Tibial nerve (tissue), 4 donors: ENCODE measurements at regions not wholly inside any gene's neighbourhood (a gene's known extent, or its start where the extent isn't known, plus 50 kb on each side); places are given as distances from the start of the nearest gene placed in this dataset.

Experiments used
- DNase-seq, 2 donors: peaks; one replicate each; pipeline ENCODE4 v3.0.0-alpha.2; 2019; ENCODE audit warnings: low spot score in 2 of 2
- H3K27ac ChIP-seq, 4 donors: fragments of 200-600 bp; sonication (generic) in 3 of 4; one replicate each; pipeline ENCODE4 v1.5.1; 2017 to 2019; ENCODE audit warnings: mild to moderate bottlenecking in 1 of 4
- H3K27me3 ChIP-seq, 2 donors: fragments of 200-600 bp; sonication (generic) in 1 of 2; one replicate each; pipeline versions ENCODE4 v1.5.1 to v1.6.0; 2017 to 2019
- H3K36me3 ChIP-seq, 3 donors: fragments of 200-600 bp; sonication (generic); one replicate each; pipeline ENCODE4 v1.5.1; 2018 to 2019
- H3K4me1 ChIP-seq, 4 donors: fragments of 200-600 bp; sonication (generic) in 3 of 4; one replicate each; pipeline ENCODE4 v1.5.1; 2017 to 2019
- H3K4me3 ChIP-seq, 4 donors: fragments of 200-600 bp; sonication (generic) in 3 of 4; one replicate each; pipeline ENCODE4 v1.5.1; 2017 to 2019; ENCODE audit warnings: mild to moderate bottlenecking in 1 of 4, moderate library complexity in 1 of 4
- H3K9me3 ChIP-seq, 4 donors: fragments of 200-600 bp; sonication (generic) in 3 of 4; one replicate each; pipeline ENCODE4 v1.5.1; 2017 to 2019
- EP300 ChIP-seq, 2 donors: sonication (generic); formaldehyde crosslinking; IDR thresholded peaks; one replicate each; pipeline ENCODE4 v1.6.1; 2017; ENCODE audit warnings: antibody characterized with exemption in 2 of 2, mild to moderate bottlenecking in 1 of 2
- POLR2A ChIP-seq, 2 donors: fragments of 450-650 bp; IDR thresholded peaks; one replicate each; pipeline ENCODE4 v1.6.1; 2017; ENCODE audit warnings: antibody characterized with exemption in 2 of 2, mild to moderate bottlenecking in 2 of 2, moderate library complexity in 2 of 2
- WGBS, 2 donors: methylation state at CpG; one replicate each; pipeline ENCODE4 v1.1.5; 2018; 5-methylcytosine and 5-hydroxymethylcytosine counted together
- TF ChIP-seq, protein P1 (sequence below), 5 experiments: fragments of 200-600 bp in 3 of 5; fragments of 450-650 bp in 2 of 5; sonication (generic) in 3 of 5; IDR thresholded peaks; one replicate each; pipeline ENCODE4 v1.5.1; 2016 to 2019; ENCODE audit warnings: antibody characterized with exemption in 5 of 5, mild to moderate bottlenecking in 3 of 5, moderate library complexity in 2 of 5

DNA sequence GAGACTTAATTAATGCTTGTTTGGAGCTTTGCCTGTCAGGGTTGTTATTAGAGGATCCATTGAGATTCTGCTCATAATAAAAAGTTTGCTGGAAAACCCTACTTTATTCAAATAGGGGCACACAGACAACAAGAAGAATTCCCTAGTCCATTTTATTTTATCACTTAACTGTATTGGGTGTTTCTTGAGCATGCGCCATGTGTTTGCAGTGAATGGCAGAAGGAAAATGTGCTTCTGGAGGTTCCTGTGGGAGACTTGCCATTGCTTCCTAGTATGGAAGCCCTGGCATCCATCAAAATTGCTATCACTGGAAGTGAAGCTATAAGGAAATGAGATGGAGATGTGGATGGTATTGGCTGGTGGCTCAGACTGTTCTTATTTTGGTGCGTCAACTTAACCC is 106.6 kb upstream of the GALNT18 start:
- no peak overlapping the region for H3K4me3 ChIP-seq
- no peak overlapping the region for H3K27ac ChIP-seq
- H3K36me3 ChIP-seq = no peaks in the 10 kb centered on the region
- no peaks in the 10 kb centered on the region for H3K4me1 ChIP-seq
- DNase-seq = no peak
- TF ChIP-seq EP300 (IDR thresholded peaks at IDR 0.05) (no peak), POLR2A (IDR thresholded peaks at IDR 0.05) (no peak)
- TF ChIP-seq, protein P1, sequence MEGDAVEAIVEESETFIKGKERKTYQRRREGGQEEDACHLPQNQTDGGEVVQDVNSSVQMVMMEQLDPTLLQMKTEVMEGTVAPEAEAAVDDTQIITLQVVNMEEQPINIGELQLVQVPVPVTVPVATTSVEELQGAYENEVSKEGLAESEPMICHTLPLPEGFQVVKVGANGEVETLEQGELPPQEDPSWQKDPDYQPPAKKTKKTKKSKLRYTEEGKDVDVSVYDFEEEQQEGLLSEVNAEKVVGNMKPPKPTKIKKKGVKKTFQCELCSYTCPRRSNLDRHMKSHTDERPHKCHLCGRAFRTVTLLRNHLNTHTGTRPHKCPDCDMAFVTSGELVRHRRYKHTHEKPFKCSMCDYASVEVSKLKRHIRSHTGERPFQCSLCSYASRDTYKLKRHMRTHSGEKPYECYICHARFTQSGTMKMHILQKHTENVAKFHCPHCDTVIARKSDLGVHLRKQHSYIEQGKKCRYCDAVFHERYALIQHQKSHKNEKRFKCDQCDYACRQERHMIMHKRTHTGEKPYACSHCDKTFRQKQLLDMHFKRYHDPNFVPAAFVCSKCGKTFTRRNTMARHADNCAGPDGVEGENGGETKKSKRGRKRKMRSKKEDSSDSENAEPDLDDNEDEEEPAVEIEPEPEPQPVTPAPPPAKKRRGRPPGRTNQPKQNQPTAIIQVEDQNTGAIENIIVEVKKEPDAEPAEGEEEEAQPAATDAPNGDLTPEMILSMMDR (IDR thresholded peaks at IDR 0.05) = no peak
- H3K9me3 ChIP-seq = no peaks in the 10 kb centered on the region
- H3K27me3 ChIP-seq = no peaks in the 10 kb centered on the region
- WGBS, 2 donors = 93 to 94% methylated on average over 2 of the region's 2 CpGs

DNA sequence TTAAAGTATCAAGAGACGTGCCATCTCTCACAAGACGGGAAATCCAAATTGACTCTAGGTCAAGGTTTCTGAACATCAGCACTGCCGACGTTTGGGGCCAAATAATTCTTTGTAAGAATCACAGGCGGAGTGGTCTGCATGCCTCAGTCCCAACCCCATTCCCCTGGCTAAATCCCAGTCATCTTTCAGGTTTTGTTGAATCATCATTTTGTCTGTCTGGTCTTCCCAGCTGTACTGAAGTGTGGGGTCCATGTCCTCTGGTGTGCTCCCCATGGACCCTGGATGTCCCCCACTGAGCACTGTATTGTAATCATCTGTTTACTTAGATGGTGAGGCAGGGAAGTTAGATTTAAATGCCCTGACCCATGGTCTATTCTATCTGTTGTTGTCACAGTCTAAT is 103.6 kb upstream of the GALNT18 start:
- H3K36me3 ChIP-seq = no peaks in the 10 kb centered on the region
- WGBS, 2 donors = 81 to 85% methylated on average over 5 of the region's 5 CpGs
- no peak overlapping the region for H3K27ac ChIP-seq
- TF ChIP-seq POLR2A (IDR thresholded peaks at IDR 0.05) = no peak
- TF ChIP-seq EP300 (IDR thresholded peaks at IDR 0.05) = no peak
- TF ChIP-seq, protein P1 (IDR thresholded peaks at IDR 0.05) = no peak
- no peak for DNase-seq
- H3K4me3 ChIP-seq = no peak overlapping the region
- no peaks in the 10 kb centered on the region for H3K27me3 ChIP-seq
- H3K4me1 ChIP-seq = no peaks in the 10 kb centered on the region
- H3K9me3 ChIP-seq = peaks cover 0 to 18% (median 0%) of the 10 kb centered on the region in 4 donors

DNA sequence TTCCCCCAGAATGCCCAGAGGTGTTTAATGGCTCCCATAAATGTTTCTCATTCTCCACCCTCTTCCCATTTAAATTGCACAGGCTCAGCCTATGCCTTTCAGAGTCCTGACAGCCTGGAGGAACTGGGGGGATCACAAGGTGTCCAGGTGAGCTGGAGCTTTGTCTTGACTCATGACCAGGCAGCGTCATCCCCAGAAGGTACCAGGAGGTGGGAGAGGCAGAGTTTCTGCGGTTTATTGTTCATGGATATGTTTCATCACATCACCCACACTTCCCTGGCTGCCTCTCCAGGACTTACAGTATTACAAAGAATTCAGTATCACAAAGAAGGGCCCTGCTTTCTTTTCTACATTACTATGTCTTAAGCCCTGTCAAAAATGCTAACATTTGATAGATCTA is 103.2 kb upstream of the GALNT18 start:
- no peak overlapping the region for H3K4me3 ChIP-seq
- no peaks in the 10 kb centered on the region for H3K4me1 ChIP-seq
- 83 to 86% methylated on average over 2 of the region's 2 CpGs for WGBS, 2 donors
- no peak for DNase-seq
- no peaks in the 10 kb centered on the region for H3K27me3 ChIP-seq
- H3K27ac ChIP-seq = no peak overlapping the region
- H3K9me3 ChIP-seq = peaks cover 0 to 23% (median 0%) of the 10 kb centered on the region in 4 donors
- no peaks in the 10 kb centered on the region for H3K36me3 ChIP-seq
- TF ChIP-seq, protein P1 (IDR thresholded peaks at IDR 0.05) = no peak
- TF ChIP-seq POLR2A (IDR thresholded peaks at IDR 0.05) = no peak
- no peak for TF ChIP-seq EP300 (IDR thresholded peaks at IDR 0.05)

DNA sequence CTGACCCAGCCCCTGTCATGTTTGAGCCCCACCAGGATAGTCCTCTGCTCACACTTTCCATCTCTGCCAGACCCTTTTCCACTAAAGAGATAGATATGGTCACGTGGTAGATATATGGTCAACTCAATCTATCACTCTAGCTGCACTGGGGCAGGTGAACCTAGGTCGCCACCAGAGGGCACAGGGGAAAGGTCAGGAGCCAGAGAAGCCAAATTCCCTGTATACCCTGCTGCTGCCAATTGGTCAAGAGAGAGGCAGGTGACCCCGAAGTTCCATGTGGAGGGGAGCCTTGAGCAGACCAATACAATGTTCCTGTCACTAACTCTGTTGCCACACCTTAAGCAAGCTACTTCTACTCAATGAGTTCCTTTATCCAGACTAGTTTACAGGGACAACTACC is 101.1 kb upstream of the GALNT18 start:
- Histone ChIP-seq H3K4me1 (no peaks in the 10 kb centered on the region), H3K27me3 (no peaks in the 10 kb centered on the region), H3K36me3 (no peaks in the 10 kb centered on the region), H3K9me3 (peaks cover 0 to 24% (median 1%) of the 10 kb centered on the region in 4 donors), H3K4me3 (no peak overlapping the region), H3K27ac (no peak overlapping the region)
- WGBS, 2 donors = 94 to 95% methylated on average over 2 to 3 of the region's 3 CpGs
- DNase-seq = no peak
- TF ChIP-seq EP300 (IDR thresholded peaks at IDR 0.05) = no peak
- TF ChIP-seq, protein P1 (IDR thresholded peaks at IDR 0.05) = no peak
- TF ChIP-seq POLR2A (IDR thresholded peaks at IDR 0.05) = no peak

DNA sequence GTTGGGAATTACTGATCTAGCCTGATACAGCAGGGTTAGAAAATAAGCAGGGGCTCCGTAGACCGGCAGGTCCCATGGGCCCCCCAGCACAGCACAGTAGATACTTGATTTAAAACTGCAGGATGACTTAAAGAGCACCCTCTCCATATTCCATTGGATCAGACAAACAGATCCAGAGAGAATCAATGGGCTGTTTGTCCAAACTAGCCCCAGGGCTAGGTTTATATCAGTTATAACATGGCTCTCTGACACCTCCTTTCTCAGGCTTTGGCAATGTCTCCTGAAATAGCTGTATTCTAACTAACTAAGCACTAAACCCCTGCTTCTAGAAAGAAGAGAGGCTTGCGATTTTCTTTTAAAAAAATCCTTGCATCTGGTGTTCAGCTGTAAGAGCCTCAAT is 100.4 kb upstream of the GALNT18 start:
- no peak for DNase-seq
- Histone ChIP-seq H3K27me3 (no peaks in the 10 kb centered on the region), H3K4me1 (no peaks in the 10 kb centered on the region), H3K4me3 (no peak overlapping the region), H3K9me3 (peaks cover 0 to 29% (median 1%) of the 10 kb centered on the region in 4 donors), H3K27ac (no peak overlapping the region), H3K36me3 (no peaks in the 10 kb centered on the region)
- TF ChIP-seq POLR2A (IDR thresholded peaks at IDR 0.05) (no peak), EP300 (IDR thresholded peaks at IDR 0.05) (no peak)
- TF ChIP-seq, protein P1 (IDR thresholded peaks at IDR 0.05) = no peak
- WGBS, 2 donors = 52 to 57% methylated on average over 3 of the region's 3 CpGs
